EH (cell line): ENCODE measurements at regions not wholly inside any gene's neighbourhood (a gene's known extent, or its start where the extent isn't known, plus 50 kb on each side); places are given as distances from the start of the nearest gene placed in this dataset.
"Not testable (repeated sequence)": the region's sequence is repeated elsewhere in the genome, so short reads cannot be mapped to it uniquely, and the experiment has no call there.

Experiments used
- DNase-seq: peaks from one replicate; pipeline ENCODE4 v3.0.0-alpha.2; 2015; ENCODE audit warnings: low read depth

DNA sequence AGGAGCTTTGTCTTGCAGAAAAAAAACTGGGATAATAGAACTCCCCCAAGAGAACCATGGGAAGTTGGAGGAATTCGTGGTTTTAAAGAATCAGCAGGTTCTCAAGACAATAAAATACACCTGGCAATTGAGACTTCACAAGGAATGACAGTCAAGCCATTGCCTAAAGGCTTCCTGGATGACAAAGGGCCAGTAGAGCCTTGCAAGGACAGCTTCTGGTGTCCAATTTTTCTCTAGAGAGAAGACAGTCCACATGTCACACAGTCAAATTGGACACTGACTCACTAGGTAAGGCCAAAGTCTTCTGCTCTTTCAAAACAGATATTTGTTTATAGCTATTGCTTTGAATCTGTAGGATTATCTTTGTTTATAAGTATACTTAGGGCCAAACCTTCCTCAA lies 80.3 kb upstream of the BMP5 start:
- DNase-seq, result no peak

DNA sequence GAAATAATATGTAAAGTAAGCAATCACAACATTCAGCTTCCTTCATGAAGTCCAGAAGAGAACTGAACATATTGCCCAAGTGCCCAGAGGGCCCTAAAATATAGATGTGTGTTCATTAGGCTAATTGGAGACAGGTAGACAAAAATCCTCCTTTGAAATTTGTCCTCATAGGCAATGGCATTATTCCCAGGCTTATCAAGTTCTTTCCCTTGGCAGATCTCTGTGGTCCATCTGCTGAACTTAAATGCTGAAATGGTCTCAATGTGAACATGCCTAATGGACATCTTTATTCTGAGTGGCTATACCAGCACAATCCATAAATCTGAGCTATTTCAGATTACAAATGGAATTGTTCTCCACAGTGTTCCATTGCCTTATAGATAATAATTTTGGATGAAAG lies 79.0 kb upstream of the BMP5 start:
- no peak for DNase-seq

DNA sequence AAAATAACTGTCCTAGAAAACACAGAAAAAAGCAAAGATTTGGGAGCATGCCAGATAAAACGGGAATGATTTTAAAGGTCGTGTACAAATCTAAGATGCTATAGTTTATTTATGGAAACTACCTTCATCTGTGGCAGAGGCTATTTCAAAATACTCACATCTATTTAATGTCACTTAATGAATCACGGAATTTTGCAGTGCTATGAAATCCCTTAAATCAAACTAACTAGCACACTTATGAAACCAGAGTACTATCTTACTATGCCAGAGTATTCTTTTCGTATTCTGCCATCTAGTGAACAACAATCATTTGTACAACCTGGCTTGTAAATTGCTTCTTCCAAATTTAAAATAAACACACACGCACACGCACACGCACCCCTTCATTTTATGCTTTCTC lies 77.9 kb upstream of the BMP5 start:
- DNase-seq, result peak; percentile 48

DNA sequence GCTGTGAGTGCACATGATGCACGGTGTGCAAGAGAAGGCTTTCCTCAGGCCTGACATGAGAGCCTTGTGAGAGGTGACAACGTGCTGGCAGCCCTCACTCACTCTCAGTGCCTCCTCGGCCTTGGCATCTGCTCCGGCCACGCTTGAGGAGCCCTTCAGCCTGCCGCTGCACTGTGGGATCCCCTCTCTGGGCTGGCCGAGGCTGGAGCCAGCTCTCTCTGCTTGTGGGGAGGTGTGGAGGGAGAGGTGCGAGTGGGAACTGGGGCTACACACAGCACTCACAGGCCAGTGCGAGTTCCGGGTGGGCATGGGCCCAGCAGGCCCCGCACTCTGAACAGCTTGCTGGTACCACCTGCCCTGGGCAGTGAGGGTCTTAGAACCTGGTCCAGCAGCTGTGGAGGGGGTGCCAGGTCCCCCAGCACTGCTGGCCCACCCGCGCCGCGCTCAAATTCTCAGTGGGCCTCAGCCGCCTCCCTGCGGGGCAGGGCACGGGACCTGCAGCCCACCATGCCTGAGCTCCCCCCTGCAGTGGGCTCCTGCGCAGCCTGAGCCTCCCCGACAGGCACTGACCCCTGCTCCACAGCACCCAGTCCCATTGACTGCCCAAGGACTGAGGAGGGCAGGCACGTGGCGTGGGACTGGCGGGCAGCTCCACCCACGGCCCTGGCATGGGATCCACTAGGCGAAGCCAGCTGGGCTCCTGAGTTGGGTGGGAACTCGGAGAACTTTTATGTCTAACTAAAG lies 74.9 kb upstream of the BMP5 start:
- no peak for DNase-seq

DNA sequence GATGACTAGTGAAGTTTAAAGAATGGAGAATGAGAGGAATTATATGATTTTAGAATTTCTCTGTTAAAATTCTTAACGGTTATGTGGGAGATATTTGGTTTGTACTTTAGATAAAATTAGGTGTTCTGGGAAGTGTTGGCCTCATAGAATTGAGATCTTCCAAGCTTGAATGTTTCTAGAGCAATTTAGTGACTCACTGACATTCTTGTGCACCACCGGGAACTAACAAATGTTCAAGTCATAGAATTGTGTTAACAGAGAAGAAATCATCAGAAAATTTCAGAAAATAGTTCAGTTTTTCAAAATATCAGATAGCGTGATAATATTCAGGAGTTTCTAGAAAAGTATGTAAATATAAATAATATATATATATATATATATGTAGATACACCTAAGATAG lies 67.9 kb upstream of the BMP5 start:
- DNase-seq, result peak; percentile 4

DNA sequence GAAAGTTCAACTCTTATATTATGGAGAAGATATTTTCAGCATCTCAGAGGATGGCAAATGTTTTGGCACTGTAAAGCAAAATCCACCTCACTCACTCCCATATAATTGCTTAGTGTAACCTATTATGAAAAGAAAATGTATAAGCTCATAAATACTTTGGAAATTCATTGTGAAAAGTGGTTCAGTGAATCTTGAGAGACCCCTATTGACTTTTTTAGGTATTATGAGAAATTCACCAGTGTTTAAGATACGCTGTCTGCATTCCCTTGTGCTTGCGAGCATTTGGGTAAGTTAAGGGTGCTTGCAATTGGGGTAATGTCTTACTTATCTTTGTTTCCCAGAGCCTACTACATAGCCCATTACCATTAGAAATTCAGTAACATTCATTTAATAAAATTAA lies 66.3 kb upstream of the BMP5 start:
- no peak for DNase-seq

DNA sequence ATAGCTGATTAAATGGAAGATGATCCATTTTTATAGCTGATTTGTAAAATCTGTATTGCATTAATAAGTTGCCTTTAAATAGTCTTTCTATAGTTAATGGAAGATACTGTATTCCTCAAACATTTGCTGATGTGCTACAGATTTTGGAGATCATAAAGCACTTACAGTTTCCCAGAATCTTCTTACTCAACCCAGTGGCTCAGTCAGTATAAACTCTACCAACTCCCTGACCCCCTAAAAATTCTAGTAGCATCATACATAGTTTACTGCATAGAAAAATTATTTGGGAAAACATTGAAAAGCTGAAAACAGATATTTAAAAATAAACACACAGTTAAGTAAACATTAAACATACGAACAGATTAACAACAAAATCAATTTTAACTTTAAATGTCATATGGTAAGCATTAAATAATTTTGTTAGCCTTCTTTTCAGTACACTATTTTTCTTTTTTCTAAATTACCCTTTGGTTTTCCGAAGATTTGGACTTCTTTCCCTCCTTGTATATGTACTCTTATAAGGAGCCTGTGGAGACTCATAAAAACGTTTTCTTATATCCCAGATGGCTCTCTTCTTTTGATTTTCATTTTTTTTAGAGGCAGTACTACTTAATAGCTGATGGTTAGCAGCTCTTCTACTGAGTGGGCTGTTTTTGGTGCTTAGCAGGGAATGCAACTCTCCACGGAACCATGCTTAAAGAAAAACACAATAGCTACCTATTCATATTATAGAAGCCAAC lies 62.7 kb upstream of the BMP5 start:
- DNase-seq, result no peak

DNA sequence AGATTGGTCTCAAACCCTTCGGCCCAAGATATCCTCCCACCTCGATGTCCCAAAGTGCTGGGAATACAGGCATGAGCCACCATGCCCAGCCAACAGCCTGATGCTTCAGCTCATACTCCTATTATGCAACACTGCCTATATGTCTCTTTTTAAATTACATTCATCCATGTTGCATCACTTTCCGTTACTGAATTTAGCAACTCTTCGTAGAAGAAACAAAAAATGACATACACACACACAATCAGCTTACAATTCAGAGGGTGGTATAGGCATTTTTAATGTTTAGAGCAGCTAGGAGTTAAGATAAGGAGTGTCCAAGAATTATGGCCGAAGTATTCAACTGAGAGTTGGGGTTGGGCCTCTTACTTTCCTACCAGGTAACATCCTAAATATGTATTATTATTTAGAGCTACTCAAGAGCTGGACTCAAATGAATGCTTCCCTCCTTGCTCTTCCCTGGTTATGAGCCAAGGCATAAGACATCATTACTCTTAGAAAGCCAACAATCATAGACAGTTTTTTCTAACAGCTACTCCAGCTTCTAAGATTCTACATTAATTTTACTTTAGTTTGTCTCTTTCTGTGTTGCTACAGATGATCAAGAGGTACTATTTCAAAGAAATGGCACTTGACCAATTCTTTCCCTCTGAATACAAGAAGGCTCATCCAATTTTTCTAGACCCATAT lies 62.0 kb upstream of the BMP5 start:
- DNase-seq, result no peak

DNA sequence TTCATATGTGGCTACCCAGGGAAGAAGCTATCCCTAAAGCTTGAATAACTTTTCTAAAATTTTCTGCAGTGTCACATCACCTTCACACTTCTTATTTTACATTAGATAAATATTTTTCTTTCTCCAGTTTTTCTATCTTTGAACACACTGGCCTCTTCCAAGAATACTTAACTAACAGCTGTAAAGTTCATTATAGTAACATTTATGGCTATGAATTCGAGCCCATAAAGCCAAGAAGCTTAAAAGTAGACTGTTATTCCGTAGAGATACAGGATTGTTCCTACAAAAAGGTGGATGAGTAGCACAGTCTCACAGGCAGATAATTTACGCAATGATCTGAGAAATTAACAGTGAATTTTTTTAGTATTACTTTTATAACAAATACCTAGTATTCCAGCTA lies 55.7 kb upstream of the BMP5 start:
- no peak for DNase-seq

DNA sequence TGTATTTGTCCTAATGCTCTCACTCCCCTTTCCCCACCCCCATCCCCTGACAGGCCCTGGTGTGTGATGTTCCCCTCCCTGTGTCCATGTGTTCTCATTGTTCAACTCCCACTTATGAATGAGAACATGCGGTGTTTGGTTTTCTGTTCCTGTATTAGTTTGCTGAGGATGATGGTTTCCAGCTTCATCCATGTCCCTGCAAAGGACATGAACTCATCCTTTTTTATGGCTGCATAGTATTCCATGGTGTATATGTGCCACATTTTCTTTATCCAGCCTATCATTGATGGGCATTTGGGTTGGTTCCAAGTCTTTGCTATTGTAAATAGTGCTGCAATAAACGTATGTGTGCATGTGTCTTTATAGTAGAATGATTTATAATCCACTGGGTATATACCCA lies 52.3 kb upstream of the BMP5 start:
- DNase-seq, result not testable (repeated sequence)

DNA sequence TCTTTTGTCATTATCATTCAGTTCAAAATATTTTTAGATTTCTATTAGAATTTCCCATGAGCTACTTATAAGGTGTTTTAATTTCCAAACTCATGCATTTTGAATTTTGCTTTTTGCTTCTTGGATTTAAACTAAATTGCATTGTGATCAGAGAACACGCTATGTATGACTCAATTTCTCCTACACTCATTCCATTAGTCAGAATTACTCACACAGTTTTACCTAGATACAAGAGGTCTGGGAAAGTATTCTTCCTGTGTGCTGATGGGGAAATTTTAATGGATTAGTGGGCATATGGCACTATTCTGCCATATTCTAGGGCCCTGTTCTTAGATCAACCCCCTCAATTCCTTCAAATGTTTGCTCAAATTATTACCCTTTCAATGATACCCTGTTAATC lies 49.9 kb upstream of the BMP5 start:
- peak; percentile 58 for DNase-seq
